ENCODE measurements at regions not wholly inside any gene's neighbourhood (a gene's known extent, or its start where the extent isn't known, plus 50 kb on each side); places are given as distances from the start of the nearest gene placed in this dataset.

DNA sequence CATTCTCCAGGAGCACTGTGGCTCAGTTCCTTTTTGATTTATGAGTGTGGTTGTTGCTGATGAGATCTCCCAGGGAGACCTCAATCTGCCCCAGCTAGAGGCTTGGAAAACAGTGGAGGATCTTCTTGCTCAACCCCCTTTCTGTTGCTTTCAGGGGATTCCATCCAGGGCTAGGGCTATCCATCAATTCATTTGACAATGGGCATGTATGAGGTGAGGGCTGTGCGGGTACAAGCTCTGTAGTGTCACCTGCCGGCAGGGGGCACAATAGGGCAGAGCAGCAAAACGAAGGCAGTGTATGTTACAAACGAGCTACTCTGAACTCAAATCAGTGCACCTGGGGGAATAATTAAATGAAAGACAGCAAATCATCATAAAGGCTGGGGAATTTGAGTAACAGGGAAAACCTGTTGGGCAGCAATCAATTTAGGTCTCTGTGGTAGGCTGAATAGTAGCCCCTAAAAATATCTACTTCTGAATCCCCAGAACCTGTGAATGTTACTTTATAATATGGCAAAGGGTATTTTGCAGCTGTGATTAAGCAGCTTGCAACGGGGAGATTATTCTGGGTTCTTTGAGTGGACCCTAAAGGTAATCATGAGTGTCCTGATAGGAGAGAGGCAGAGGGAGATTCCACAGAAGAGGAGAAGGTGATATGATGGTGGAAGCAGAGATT lies 170.3 kb upstream of the ZBED5 start:
- TF ChIP-seq EZH2 (IDR thresholded peaks at IDR 0.05; ENCODE audit: insufficient read depth, poor library complexity, severe bottlenecking), result no peak
- no peak for TF ChIP-seq EZH2phosphoT487 (IDR thresholded peaks at IDR 0.05; ENCODE audit: insufficient read depth, low read depth)

Measured in GM23248 (cell line).